ENCODE measurements at regions not wholly inside any gene's neighbourhood (a gene's known extent, or its start where the extent isn't known, plus 50 kb on each side); places are given as distances from the start of the nearest gene placed in this dataset.

- Mint-ChIP-seq H3K4me1 (peaks cover 6% of the 10 kb centered on the region), H3K4me3 (no peak overlapping the region), H3K36me3 (ENCODE audit: low read depth) (no peaks in the 10 kb centered on the region), H3K27ac (no peak overlapping the region), H3K9me3 (no peaks in the 10 kb centered on the region), H3K27me3 (ENCODE audit: low read depth) (peaks cover 18% of the 10 kb centered on the region)
- TF ChIP-seq CTCF (IDR thresholded peaks at IDR 0.05; ENCODE audit: unreplicated experiment in 3 of 3): no peak
These were observed 109.3 kb upstream of the SNX19 start for GRCh38 chr11:131025421-131026125.

- no peak overlapping the region for H3K4me3 Mint-ChIP-seq
- no peaks in the 10 kb centered on the region for H3K9me3 Mint-ChIP-seq
- peaks cover 22% of the 10 kb centered on the region for H3K27me3 Mint-ChIP-seq (ENCODE audit: low read depth)
- H3K27ac Mint-ChIP-seq: no peak overlapping the region
- no peak for TF ChIP-seq CTCF (IDR thresholded peaks at IDR 0.05; ENCODE audit: unreplicated experiment in 3 of 3)
- H3K36me3 Mint-ChIP-seq (ENCODE audit: low read depth): no peaks in the 10 kb centered on the region
- H3K4me1 Mint-ChIP-seq: peaks cover 6% of the 10 kb centered on the region
These were observed 111.2 kb upstream of the SNX19 start for GRCh38 chr11:131027491-131027890.

GRCh38 chr11:131033151-131033651, 116.9 kb upstream of the SNX19 start:
- Mint-ChIP-seq H3K36me3 (ENCODE audit: low read depth) (no peaks in the 10 kb centered on the region), H3K4me3 (no peak overlapping the region), H3K9me3 (no peaks in the 10 kb centered on the region), H3K27me3 (ENCODE audit: low read depth) (peaks cover 17% of the 10 kb centered on the region), H3K27ac (no peak overlapping the region), H3K4me1 (no peaks in the 10 kb centered on the region)
- no peak for TF ChIP-seq CTCF (IDR thresholded peaks at IDR 0.05; ENCODE audit: unreplicated experiment in 3 of 3)

GRCh38 chr11:131036514-131036913, 120.2 kb upstream of the SNX19 start:
- Mint-ChIP-seq H3K4me3 (no peak overlapping the region), H3K27ac (no peak overlapping the region), H3K4me1 (no peaks in the 10 kb centered on the region), H3K27me3 (ENCODE audit: low read depth) (peaks cover 10% of the 10 kb centered on the region), H3K36me3 (ENCODE audit: low read depth) (no peaks in the 10 kb centered on the region), H3K9me3 (no peaks in the 10 kb centered on the region)
- TF ChIP-seq CTCF (IDR thresholded peaks at IDR 0.05; ENCODE audit: unreplicated experiment in 3 of 3): no peak

- TF ChIP-seq CTCF (IDR thresholded peaks at IDR 0.05; ENCODE audit: unreplicated experiment in 3 of 3): no peak
These were observed 121.6 kb upstream of the SNX19 start for GRCh38 chr11:131037873-131038272.

GRCh38 chr11:131038597-131038996, 122.3 kb upstream of the SNX19 start:
- no peaks in the 10 kb centered on the region for H3K4me1 Mint-ChIP-seq
- H3K4me3 Mint-ChIP-seq: no peak overlapping the region
- peak in 2 of 3 experiments; percentile 20 to 31 for TF ChIP-seq CTCF (IDR thresholded peaks at IDR 0.05; ENCODE audit: unreplicated experiment in 3 of 3)
- no peak overlapping the region for H3K27ac Mint-ChIP-seq
- no peaks in the 10 kb centered on the region for H3K36me3 Mint-ChIP-seq (ENCODE audit: low read depth)
- peaks cover 7% of the 10 kb centered on the region for H3K27me3 Mint-ChIP-seq (ENCODE audit: low read depth)
- no peaks in the 10 kb centered on the region for H3K9me3 Mint-ChIP-seq

More at GRCh38 chr11:131037873-131038272, 121.6 kb upstream of the SNX19 start:
- H3K36me3 Mint-ChIP-seq (ENCODE audit: low read depth): no peaks in the 10 kb centered on the region
- no peak overlapping the region for H3K27ac Mint-ChIP-seq
- no peaks in the 10 kb centered on the region for H3K4me1 Mint-ChIP-seq
- H3K27me3 Mint-ChIP-seq (ENCODE audit: low read depth): peaks cover 7% of the 10 kb centered on the region
- no peaks in the 10 kb centered on the region for H3K9me3 Mint-ChIP-seq
- H3K4me3 Mint-ChIP-seq: no peak overlapping the region
